A673 (cell line): ENCODE measurements at regions not wholly inside any gene's neighbourhood (a gene's known extent, or its start where the extent isn't known, plus 50 kb on each side); places are given as distances from the start of the nearest gene placed in this dataset.

Experiments
- BruUV-seq: library from RNA; stranded (reverse); fragments of 400-500 nt; replicated peaks from 2 replicates; lab custom pipeline; 2021; lab: Mats Ljungman, UMichigan
- CTCF ChIA-PET: fragments of 300-600 bp; sonication (Branson Sonifier 250); formaldehyde crosslinking; loops from one replicate; lab custom pipeline; 2022; ENCODE audit warnings: antibody characterized with exemption; lab: Charles Lee
- POLR2A ChIA-PET: fragments of 300-600 bp; sonication (Branson Sonifier 250); formaldehyde crosslinking; loops from one replicate; lab custom pipeline; 2022; ENCODE audit warnings: antibody characterized with exemption; ENCODE audit not compliant: low non-redundant PET; lab: Charles Lee
- DNase-seq: peaks from one replicate; pipeline ENCODE4 v3.0.0-alpha.2; 2015; ENCODE audit warnings: low spot score
- H3K27ac ChIP-seq: fragments of 200-600 bp; sonication (generic); 2 replicates; pipeline ENCODE4 v1.5.1; 2016; ENCODE audit warnings: mixed run types, low read depth, mild to moderate bottlenecking, mixed read lengths, antibody characterized with exemption, low read length; ENCODE audit not compliant: poor library complexity, severe bottlenecking
- H3K27me3 ChIP-seq: fragments of 200-600 bp; sonication (generic); replicated peaks from 2 replicates; pipeline ENCODE4 v1.6.1; 2017; ENCODE audit warnings: mixed run types, low read depth, mild to moderate bottlenecking, mixed read lengths, antibody characterized with exemption, low read length; ENCODE audit not compliant: insufficient read depth, poor library complexity
- H3K36me3 ChIP-seq: fragments of 200-600 bp; sonication (generic); 2 replicates; pipeline ENCODE4 v1.6.1; 2016; ENCODE audit warnings: mixed run types, mild to moderate bottlenecking, mixed read lengths, antibody characterized with exemption, low read length; ENCODE audit not compliant: insufficient read depth, poor library complexity, severe bottlenecking
- H3K4me1 ChIP-seq: fragments of 200-600 bp; sonication (generic); 2 replicates; pipeline ENCODE4 v1.6.1; 2017; ENCODE audit warnings: mixed run types, mild to moderate bottlenecking, mixed read lengths, antibody characterized with exemption, low read length; ENCODE audit not compliant: insufficient read depth, poor library complexity, severe bottlenecking
- H3K4me3 ChIP-seq: fragments of 200-600 bp; sonication (generic); 2 replicates; pipeline ENCODE4 v1.5.1; 2016; ENCODE audit warnings: low read depth, mixed run types, mild to moderate bottlenecking, mixed read lengths, low read length; ENCODE audit not compliant: poor library complexity, severe bottlenecking
- H3K9me3 ChIP-seq: fragments of 200-600 bp; sonication (generic); 2 replicates; pipeline ENCODE4 v1.6.1; 2016; ENCODE audit warnings: mixed run types, low read depth, mild to moderate bottlenecking, mixed read lengths, antibody characterized with exemption, low read length; ENCODE audit not compliant: poor library complexity, severe bottlenecking
- EZH2 ChIP-seq: fragments of 200-600 bp; sonication (generic); IDR thresholded peaks from 2 replicates; pipeline ENCODE4 v1.6.1; 2017; ENCODE audit warnings: borderline replicate concordance, low read depth, mild to moderate bottlenecking, mixed read lengths, antibody characterized with exemption, low read length; ENCODE audit not compliant: poor library complexity, severe bottlenecking
- intact Hi-C: fragments of 100-400 bp; cut with micrococcal nuclease; formaldehyde crosslinking; loops from one replicate; pipeline ENCODE4 v1.10.0; 2022; ENCODE audit not compliant: unreplicated experiment
- TF ChIP-seq, protein P1 (sequence below): fragments of 300-800, 200-600 bp; sonication (generic); conservative IDR thresholded peaks from 2 replicates; pipeline ENCODE4 v1.5.1; 2017; ENCODE audit warnings: low read depth, mild to moderate bottlenecking, antibody characterized with exemption, low read length, moderate library complexity, mixed read lengths

- peaks cover 66% of the 10 kb centered on the region for H3K27me3 ChIP-seq
- no peaks in the 10 kb centered on the region for H3K9me3 ChIP-seq
- no peak for DNase-seq
- no peak for TF ChIP-seq EZH2
- TF ChIP-seq, protein P1, sequence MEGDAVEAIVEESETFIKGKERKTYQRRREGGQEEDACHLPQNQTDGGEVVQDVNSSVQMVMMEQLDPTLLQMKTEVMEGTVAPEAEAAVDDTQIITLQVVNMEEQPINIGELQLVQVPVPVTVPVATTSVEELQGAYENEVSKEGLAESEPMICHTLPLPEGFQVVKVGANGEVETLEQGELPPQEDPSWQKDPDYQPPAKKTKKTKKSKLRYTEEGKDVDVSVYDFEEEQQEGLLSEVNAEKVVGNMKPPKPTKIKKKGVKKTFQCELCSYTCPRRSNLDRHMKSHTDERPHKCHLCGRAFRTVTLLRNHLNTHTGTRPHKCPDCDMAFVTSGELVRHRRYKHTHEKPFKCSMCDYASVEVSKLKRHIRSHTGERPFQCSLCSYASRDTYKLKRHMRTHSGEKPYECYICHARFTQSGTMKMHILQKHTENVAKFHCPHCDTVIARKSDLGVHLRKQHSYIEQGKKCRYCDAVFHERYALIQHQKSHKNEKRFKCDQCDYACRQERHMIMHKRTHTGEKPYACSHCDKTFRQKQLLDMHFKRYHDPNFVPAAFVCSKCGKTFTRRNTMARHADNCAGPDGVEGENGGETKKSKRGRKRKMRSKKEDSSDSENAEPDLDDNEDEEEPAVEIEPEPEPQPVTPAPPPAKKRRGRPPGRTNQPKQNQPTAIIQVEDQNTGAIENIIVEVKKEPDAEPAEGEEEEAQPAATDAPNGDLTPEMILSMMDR = no peak
- ChIA-PET CTCF (no interaction called here), POLR2A (no interaction called here)
- BruUV-seq = no TSS peak
- no peak overlapping the region for H3K4me3 ChIP-seq
- intact Hi-C loops = no loop called here
- H3K27ac ChIP-seq = no peak overlapping the region
- H3K4me1 ChIP-seq = no peaks in the 10 kb centered on the region
- no peaks in the 10 kb centered on the region for H3K36me3 ChIP-seq
Measured at GRCh38 chr17:5698959-5699358, 114.7 kb upstream of the NLRP1 start.

GRCh38 chr17:5699814-5700213 is 115.5 kb upstream of the NLRP1 start:
- ChIA-PET POLR2A (no interaction called here), CTCF (no interaction called here)

GRCh38 chr17:5700745-5701144 is 116.4 kb upstream of the NLRP1 start:
- POLR2A ChIA-PET = no interaction called here
- H3K27ac ChIP-seq = no peak overlapping the region
- no peaks in the 10 kb centered on the region for H3K36me3 ChIP-seq
- CTCF ChIA-PET = no interaction called here
- no peak overlapping the region for H3K4me3 ChIP-seq
- intact Hi-C loops = no loop called here
- DNase-seq = no peak
- peaks cover 58% of the 10 kb centered on the region for H3K27me3 ChIP-seq
- BruUV-seq = no TSS peak
- H3K9me3 ChIP-seq = no peaks in the 10 kb centered on the region
- H3K4me1 ChIP-seq = no peaks in the 10 kb centered on the region
- TF ChIP-seq, protein P1 = no peak
- no peak for TF ChIP-seq EZH2

More at GRCh38 chr17:5699814-5700213, 115.5 kb upstream of the NLRP1 start:
- H3K36me3 ChIP-seq = no peaks in the 10 kb centered on the region
- no peaks in the 10 kb centered on the region for H3K9me3 ChIP-seq
- no TSS peak for BruUV-seq
- H3K4me3 ChIP-seq = no peak overlapping the region
- no peaks in the 10 kb centered on the region for H3K4me1 ChIP-seq
- no peak for TF ChIP-seq EZH2
- TF ChIP-seq, protein P1 = no peak
- intact Hi-C loops = no loop called here
- no peak overlapping the region for H3K27ac ChIP-seq
- no peak for DNase-seq
- peaks cover 60% of the 10 kb centered on the region for H3K27me3 ChIP-seq
